Activated CD4-positive, alpha-beta T cell treated with anti-CD3 and anti-CD28 coated beads, Interleukin-2, amount 10 ng/mL, durations not matched to agents 7 days and 5 days (primary cell): ENCODE measurements at regions not wholly inside any gene's neighbourhood (a gene's known extent, or its start where the extent isn't known, plus 50 kb on each side); places are given as distances from the start of the nearest gene placed in this dataset.

ENCODE experiments used
- CTCF ChIA-PET: fragments of 350-600 bp; sonication (Branson Sonifier 250); formaldehyde crosslinking; loops from one replicate; lab custom pipeline; 2021; ENCODE audit warnings: antibody characterized with exemption; lab: Charles Lee
- POLR2A ChIA-PET: fragments of 350-600 bp; sonication (Branson Sonifier 250); formaldehyde crosslinking; loops from one replicate; lab custom pipeline; 2021; ENCODE audit warnings: antibody characterized with exemption; lab: Charles Lee
- DNase-seq: peaks from one replicate; pipeline ENCODE4 v3.0.0-alpha.2; 2020
- H3K27ac Mint-ChIP-seq: one replicate; pipeline ENCODE4 v1.8.0; 2021; ENCODE audit warnings: mild to moderate bottlenecking, moderate library complexity, mixed read lengths
- H3K27me3 Mint-ChIP-seq: one replicate; pipeline ENCODE4 v1.8.0; 2021; ENCODE audit warnings: mixed read lengths
- H3K36me3 Mint-ChIP-seq: one replicate; pipeline ENCODE4 v1.8.0; 2021; ENCODE audit warnings: low read depth, mixed read lengths
- H3K4me1 Mint-ChIP-seq: one replicate; pipeline ENCODE4 v1.8.0; 2021; ENCODE audit warnings: mixed read lengths
- H3K4me3 Mint-ChIP-seq: one replicate; pipeline ENCODE4 v1.8.0; 2021; ENCODE audit warnings: mild to moderate bottlenecking, moderate library complexity, mixed read lengths
- H3K9me3 Mint-ChIP-seq: one replicate; pipeline ENCODE4 v1.8.0; 2021; ENCODE audit warnings: mixed read lengths

GRCh38 chr5:118461436-118461835, 526.9 kb downstream of the DTWD2 start:
- ChIA-PET POLR2A (no interaction called here), CTCF (no interaction called here)
- no peaks in the 10 kb centered on the region for H3K9me3 Mint-ChIP-seq
- no peak for DNase-seq
- no peak overlapping the region for H3K4me3 Mint-ChIP-seq
- no peak overlapping the region for H3K27ac Mint-ChIP-seq
- no peaks in the 10 kb centered on the region for H3K36me3 Mint-ChIP-seq
- no peaks in the 10 kb centered on the region for H3K27me3 Mint-ChIP-seq
- H3K4me1 Mint-ChIP-seq = no peaks in the 10 kb centered on the region

GRCh38 chr5:118459490-118459889, 528.9 kb downstream of the DTWD2 start:
- Mint-ChIP-seq H3K27ac (no peak overlapping the region), H3K27me3 (no peaks in the 10 kb centered on the region), H3K4me1 (no peaks in the 10 kb centered on the region), H3K9me3 (no peaks in the 10 kb centered on the region), H3K36me3 (no peaks in the 10 kb centered on the region), H3K4me3 (no peak overlapping the region)
- ChIA-PET CTCF (no interaction called here), POLR2A (no interaction called here)
- DNase-seq = no peak

DNA sequence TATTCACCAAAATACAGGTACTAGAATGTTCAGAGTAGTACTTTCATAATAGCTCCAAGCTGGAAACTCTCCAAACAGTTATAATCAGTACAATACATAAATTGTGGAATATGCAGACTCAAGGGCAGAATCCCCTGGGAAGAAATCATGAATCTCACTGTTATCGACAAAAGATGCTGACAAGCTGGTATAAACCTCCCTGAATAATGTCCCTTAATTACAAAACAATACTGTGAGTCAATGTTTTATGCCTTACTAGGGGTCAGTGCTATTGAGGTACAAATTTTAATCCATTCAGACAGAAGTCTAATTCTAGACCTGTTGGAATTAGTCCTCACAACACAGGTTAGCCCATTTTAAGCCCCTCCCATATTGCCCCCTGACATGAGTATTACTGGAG, 532.3 kb downstream of the DTWD2 start:
- Mint-ChIP-seq H3K4me3 (no peak overlapping the region), H3K4me1 (no peaks in the 10 kb centered on the region), H3K9me3 (no peaks in the 10 kb centered on the region), H3K36me3 (no peaks in the 10 kb centered on the region), H3K27ac (no peak overlapping the region), H3K27me3 (no peaks in the 10 kb centered on the region)
- DNase-seq = no peak
- POLR2A ChIA-PET = no interaction called here
- CTCF ChIA-PET = interaction anchor here (0.6 kb wide), 1 partner anchor 17 kb away, joined by 3 read pairs; no protein-coding TSS in a partner anchor

- Mint-ChIP-seq H3K27ac (no peak overlapping the region), H3K4me3 (no peak overlapping the region), H3K4me1 (no peaks in the 10 kb centered on the region), H3K27me3 (no peaks in the 10 kb centered on the region), H3K9me3 (no peaks in the 10 kb centered on the region), H3K36me3 (no peaks in the 10 kb centered on the region)
- ChIA-PET CTCF (no interaction called here), POLR2A (no interaction called here)
- no peak for DNase-seq
Observed at GRCh38 chr5:118451697-118452247, 536.6 kb downstream of the DTWD2 start.

DNA sequence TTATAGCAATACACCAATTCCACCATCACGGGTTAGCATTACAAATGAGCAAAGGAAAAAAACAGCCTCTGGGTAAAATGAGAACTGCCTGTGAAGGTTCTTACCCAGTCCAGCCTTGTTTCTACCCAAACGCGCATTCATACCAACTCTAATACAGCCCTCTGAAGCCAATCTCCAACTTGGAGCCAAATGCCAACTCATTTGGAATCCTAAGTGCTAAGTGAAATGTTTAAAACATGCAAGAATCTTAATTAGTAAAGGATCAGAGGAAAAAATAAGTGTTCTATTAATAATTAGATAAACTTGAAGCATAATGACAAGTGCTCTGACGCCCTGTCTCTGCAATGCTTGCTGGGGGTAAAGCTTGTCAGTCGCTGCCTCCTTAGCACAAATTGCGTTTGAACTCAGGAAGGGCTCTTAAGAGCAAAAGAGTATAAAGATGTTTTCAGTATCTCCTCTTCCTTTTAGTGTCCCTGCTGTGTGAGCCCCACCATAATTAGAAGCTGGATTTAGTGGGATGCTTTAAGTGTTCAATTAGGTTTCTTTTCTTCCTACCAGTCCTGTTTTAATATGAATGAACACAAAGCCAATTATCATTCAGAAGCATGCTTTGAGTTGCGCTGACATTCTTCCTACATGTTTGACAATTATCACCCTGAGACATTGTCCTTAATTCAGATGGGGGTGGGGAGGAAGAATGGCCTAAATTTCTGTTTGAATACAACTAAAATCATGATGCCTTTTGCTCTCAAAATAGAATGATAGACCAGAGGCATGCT, 537.6 kb downstream of the DTWD2 start:
- H3K36me3 Mint-ChIP-seq = no peaks in the 10 kb centered on the region
- no peak overlapping the region for H3K4me3 Mint-ChIP-seq
- ChIA-PET POLR2A (no interaction called here), CTCF (no interaction called here)
- no peaks in the 10 kb centered on the region for H3K27me3 Mint-ChIP-seq
- H3K9me3 Mint-ChIP-seq = no peaks in the 10 kb centered on the region
- no peaks in the 10 kb centered on the region for H3K4me1 Mint-ChIP-seq
- no peak for DNase-seq
- H3K27ac Mint-ChIP-seq = no peak overlapping the region

DNA sequence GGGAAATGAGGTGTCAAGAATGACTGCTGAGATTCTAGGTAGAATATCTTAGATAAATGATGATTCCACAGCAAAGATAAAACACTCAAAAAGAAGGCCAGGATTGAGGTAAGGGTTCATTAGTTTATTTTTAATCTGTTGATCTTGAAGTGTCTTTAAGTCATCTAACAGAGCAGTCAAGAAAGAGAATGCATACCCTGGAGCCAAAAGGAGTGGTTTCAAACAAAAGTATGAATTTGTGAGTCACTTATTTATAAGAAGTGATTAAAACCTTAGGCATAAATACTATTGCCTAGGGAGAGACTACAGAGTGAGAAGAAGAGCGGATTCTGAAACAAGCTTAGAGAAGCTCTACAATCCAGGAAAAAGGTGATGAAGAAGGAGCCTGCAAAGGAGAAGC, 541.0 kb downstream of the DTWD2 start:
- Mint-ChIP-seq H3K4me3 (no peak overlapping the region), H3K9me3 (no peaks in the 10 kb centered on the region), H3K27ac (no peak overlapping the region), H3K27me3 (no peaks in the 10 kb centered on the region), H3K36me3 (no peaks in the 10 kb centered on the region), H3K4me1 (no peaks in the 10 kb centered on the region)
- DNase-seq = no peak
- POLR2A ChIA-PET = no interaction called here
- CTCF ChIA-PET = no interaction called here

GRCh38 chr5:118441956-118442355, 546.4 kb downstream of the DTWD2 start:
- ChIA-PET CTCF (no interaction called here), POLR2A (no interaction called here)
- no peak for DNase-seq
- Mint-ChIP-seq H3K4me3 (no peak overlapping the region), H3K9me3 (no peaks in the 10 kb centered on the region), H3K27me3 (no peaks in the 10 kb centered on the region), H3K36me3 (no peaks in the 10 kb centered on the region), H3K27ac (no peak overlapping the region), H3K4me1 (no peaks in the 10 kb centered on the region)

GRCh38 chr5:118441034-118441433, 547.3 kb downstream of the DTWD2 start:
- no peak overlapping the region for H3K4me3 Mint-ChIP-seq
- no peaks in the 10 kb centered on the region for H3K9me3 Mint-ChIP-seq
- no peak for DNase-seq
- H3K4me1 Mint-ChIP-seq = no peaks in the 10 kb centered on the region
- CTCF ChIA-PET = interaction anchor here (0.6 kb wide), 1 partner anchor 32 kb away, joined by 3 read pairs; no protein-coding TSS in a partner anchor
- no peaks in the 10 kb centered on the region for H3K36me3 Mint-ChIP-seq
- POLR2A ChIA-PET = no interaction called here
- no peaks in the 10 kb centered on the region for H3K27me3 Mint-ChIP-seq
- no peak overlapping the region for H3K27ac Mint-ChIP-seq

GRCh38 chr5:118440496-118440895, 547.9 kb downstream of the DTWD2 start:
- Mint-ChIP-seq H3K4me1 (no peaks in the 10 kb centered on the region), H3K36me3 (no peaks in the 10 kb centered on the region), H3K4me3 (no peak overlapping the region), H3K27ac (no peak overlapping the region), H3K27me3 (no peaks in the 10 kb centered on the region), H3K9me3 (no peaks in the 10 kb centered on the region)
- POLR2A ChIA-PET = no interaction called here
- DNase-seq = no peak
- CTCF ChIA-PET = no interaction called here

DNA sequence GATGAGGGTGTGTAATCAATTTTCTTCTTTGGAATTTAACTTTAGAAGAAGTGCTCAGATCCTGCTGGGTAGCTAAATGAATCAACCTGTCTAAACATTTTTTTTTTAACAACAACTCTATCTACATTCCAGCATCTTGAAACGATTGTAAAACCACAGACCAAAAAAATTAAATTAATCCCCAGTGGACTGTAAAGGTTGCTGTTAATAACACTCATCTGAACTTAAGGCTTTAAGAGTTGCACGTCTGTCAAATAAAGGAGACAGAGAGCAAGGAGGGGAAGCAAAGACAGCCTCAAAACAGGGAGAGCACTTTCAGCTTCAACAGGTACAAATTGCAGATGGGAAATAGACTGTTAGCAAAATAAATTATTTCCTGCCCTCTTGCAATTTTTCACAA, 548.5 kb downstream of the DTWD2 start:
- no peak overlapping the region for H3K4me3 Mint-ChIP-seq
- no peaks in the 10 kb centered on the region for H3K4me1 Mint-ChIP-seq
- ChIA-PET POLR2A (no interaction called here), CTCF (interaction anchor here (0.6 kb wide), 1 partner anchor 17 kb away, joined by 3 read pairs; no protein-coding TSS in a partner anchor)
- no peaks in the 10 kb centered on the region for H3K36me3 Mint-ChIP-seq
- no peaks in the 10 kb centered on the region for H3K9me3 Mint-ChIP-seq
- H3K27ac Mint-ChIP-seq = no peak overlapping the region
- H3K27me3 Mint-ChIP-seq = no peaks in the 10 kb centered on the region
- DNase-seq = no peak

DNA sequence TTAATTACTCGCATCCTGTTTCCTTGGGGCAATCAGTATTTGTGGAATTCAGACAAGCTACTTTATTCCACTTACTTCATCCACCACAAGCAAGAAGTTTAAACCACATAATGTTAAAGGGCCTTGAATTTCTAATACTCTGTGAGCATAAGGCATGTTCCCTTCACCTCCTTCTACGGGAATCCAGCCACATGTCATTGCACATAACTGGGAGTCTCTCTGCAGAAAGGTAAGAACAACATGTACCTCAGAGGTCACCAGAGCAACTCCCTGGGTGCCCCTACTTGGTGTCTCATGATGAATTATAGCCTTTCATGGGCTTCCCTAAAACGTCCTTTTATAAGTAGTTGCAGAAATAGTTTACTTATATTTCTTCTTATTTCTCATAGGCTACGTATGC, 553.2 kb downstream of the DTWD2 start:
- ChIA-PET CTCF (no interaction called here), POLR2A (no interaction called here)
- Mint-ChIP-seq H3K27me3 (no peaks in the 10 kb centered on the region), H3K4me3 (no peak overlapping the region), H3K36me3 (no peaks in the 10 kb centered on the region), H3K4me1 (no peaks in the 10 kb centered on the region), H3K27ac (no peak overlapping the region), H3K9me3 (no peaks in the 10 kb centered on the region)
- no peak for DNase-seq

GRCh38 chr5:118434522-118434921, 553.8 kb downstream of the DTWD2 start:
- H3K9me3 Mint-ChIP-seq = no peaks in the 10 kb centered on the region
- no peak overlapping the region for H3K27ac Mint-ChIP-seq
- CTCF ChIA-PET = no interaction called here
- H3K4me1 Mint-ChIP-seq = no peaks in the 10 kb centered on the region
- no peak overlapping the region for H3K4me3 Mint-ChIP-seq
- DNase-seq = no peak
- POLR2A ChIA-PET = no interaction called here
- H3K27me3 Mint-ChIP-seq = no peaks in the 10 kb centered on the region
- H3K36me3 Mint-ChIP-seq = no peaks in the 10 kb centered on the region

- H3K9me3 Mint-ChIP-seq = no peaks in the 10 kb centered on the region
- CTCF ChIA-PET = no interaction called here
- H3K36me3 Mint-ChIP-seq = no peaks in the 10 kb centered on the region
- no peak for DNase-seq
- POLR2A ChIA-PET = no interaction called here
- H3K27ac Mint-ChIP-seq = no peak overlapping the region
- no peaks in the 10 kb centered on the region for H3K27me3 Mint-ChIP-seq
- no peaks in the 10 kb centered on the region for H3K4me1 Mint-ChIP-seq
- H3K4me3 Mint-ChIP-seq = no peak overlapping the region
Observed at GRCh38 chr5:118430076-118430475, 558.3 kb downstream of the DTWD2 start.

- POLR2A ChIA-PET = no interaction called here
Observed at GRCh38 chr5:118407958-118408357, 580.4 kb downstream of the DTWD2 start.

More at GRCh38 chr5:118407958-118408357, 580.4 kb downstream of the DTWD2 start:
- no peaks in the 10 kb centered on the region for H3K36me3 Mint-ChIP-seq
- H3K27me3 Mint-ChIP-seq = no peaks in the 10 kb centered on the region
- no peaks in the 10 kb centered on the region for H3K4me1 Mint-ChIP-seq
- no peak overlapping the region for H3K4me3 Mint-ChIP-seq
- CTCF ChIA-PET = no interaction called here
- no peak overlapping the region for H3K27ac Mint-ChIP-seq
- H3K9me3 Mint-ChIP-seq = peaks cover 10% of the 10 kb centered on the region
- DNase-seq = no peak
